Gastroesophageal sphincter (tissue), 4 donors: ENCODE measurements at regions not wholly inside any gene's neighbourhood (a gene's known extent, or its start where the extent isn't known, plus 50 kb on each side); places are given as distances from the start of the nearest gene placed in this dataset.
"Not testable (repeated sequence)": the region's sequence is repeated elsewhere in the genome, so short reads cannot be mapped to it uniquely, and the experiment has no call there.

Source experiments
- ATAC-seq: fragments of 150-250 bp; one replicate; pipeline ENCODE4 v1.9.1; 2016; ENCODE audit warnings: mild to moderate bottlenecking, moderate library complexity
- H3K27ac ChIP-seq, 4 donors: fragments of 200-600 bp; sonication (generic) in 3 of 4; 1 replicate in 3 of 4; 2 replicates in 1 of 4; pipeline ENCODE4 v1.5.1; 2016 to 2019
- H3K27me3 ChIP-seq: fragments of 200-600 bp; sonication (generic); one replicate; pipeline ENCODE4 v1.5.1; 2019
- H3K36me3 ChIP-seq, 2 donors: fragments of 200-600 bp; sonication (generic); one replicate each; pipeline ENCODE4 v1.5.1; 2019; ENCODE audit warnings: control low read depth in 1 of 2
- H3K4me1 ChIP-seq, 3 donors: fragments of 200-600 bp; sonication (generic); 1 replicate in 2 of 3; 2 replicates in 1 of 3; pipeline ENCODE4 v1.5.1; 2016 to 2019; ENCODE audit warnings: control low read depth in 2 of 3
- H3K4me3 ChIP-seq, 2 donors: fragments of 200-600 bp; sonication (generic); one replicate each; pipeline ENCODE4 v1.5.1; 2019; ENCODE audit warnings: mild to moderate bottlenecking in 1 of 2, moderate library complexity in 1 of 2
- H3K9me3 ChIP-seq, 3 donors: fragments of 200-600 bp; sonication (generic); one replicate each; pipeline ENCODE4 v1.5.1; 2017 to 2019; ENCODE audit warnings: control low read depth in 2 of 3
- EP300 ChIP-seq: sonication (generic); formaldehyde crosslinking; IDR thresholded peaks from one replicate; pipeline ENCODE4 v1.6.1; 2017; ENCODE audit warnings: antibody characterized with exemption, mild to moderate bottlenecking
- POLR2A ChIP-seq, 2 donors: fragments of 450-650 bp; IDR thresholded peaks; one replicate each; pipeline ENCODE4 v1.6.1; 2017; ENCODE audit warnings: antibody characterized with exemption in 2 of 2, mild to moderate bottlenecking in 2 of 2, moderate library complexity in 1 of 2
- POLR2AphosphoS5 ChIP-seq: sonication (generic); formaldehyde crosslinking; IDR thresholded peaks from one replicate; pipeline ENCODE4 v1.6.1; 2017; ENCODE audit warnings: antibody characterized with exemption
- WGBS, 2 donors: methylation state at CpG; one replicate each; pipeline ENCODE4 v1.1.5; 2018; ENCODE audit warnings: low coverage in 1 of 2; 5-methylcytosine and 5-hydroxymethylcytosine counted together
- TF ChIP-seq, protein P1 (sequence below), 4 experiments: fragments of 200-600 bp in 2 of 4; fragments of 450-650 bp in 2 of 4; sonication (generic) in 1 of 4; IDR thresholded peaks; one replicate each; pipeline ENCODE4 v1.5.1; 2017 to 2019; ENCODE audit warnings: antibody characterized with exemption in 4 of 4, mild to moderate bottlenecking in 2 of 4, moderate library complexity in 2 of 4

DNA sequence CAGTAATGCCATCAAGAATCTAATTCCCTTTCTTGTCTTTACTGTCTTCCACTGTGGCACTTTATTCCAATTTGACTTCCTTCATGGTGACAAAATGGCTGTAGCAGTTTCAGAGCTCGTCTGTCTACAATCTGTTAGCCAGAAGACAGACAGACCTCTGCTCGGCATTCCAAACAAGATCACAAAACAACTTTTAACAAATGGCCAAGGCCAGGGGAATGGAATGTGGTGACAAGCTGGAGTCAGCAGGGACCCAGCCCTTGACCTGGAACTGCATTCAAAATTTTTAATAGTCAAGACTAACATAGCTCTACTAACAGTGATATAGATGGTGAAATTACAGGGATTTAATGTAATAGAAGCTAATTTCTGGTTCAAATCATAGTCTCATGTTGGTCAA is 637.2 kb downstream of the ETS1 start:
- no peak overlapping the region for H3K27ac ChIP-seq
- ATAC-seq = no peak
- 40 to 80% methylated on average over 1 to 2 of the region's 2 CpGs for WGBS, 2 donors
- H3K9me3 ChIP-seq = no peaks in the 10 kb centered on the region
- no peak overlapping the region for H3K4me3 ChIP-seq
- H3K4me1 ChIP-seq = no peaks in the 10 kb centered on the region
- no peak for TF ChIP-seq POLR2A (IDR thresholded peaks at IDR 0.05)
- no peak for TF ChIP-seq POLR2AphosphoS5
- TF ChIP-seq, protein P1, sequence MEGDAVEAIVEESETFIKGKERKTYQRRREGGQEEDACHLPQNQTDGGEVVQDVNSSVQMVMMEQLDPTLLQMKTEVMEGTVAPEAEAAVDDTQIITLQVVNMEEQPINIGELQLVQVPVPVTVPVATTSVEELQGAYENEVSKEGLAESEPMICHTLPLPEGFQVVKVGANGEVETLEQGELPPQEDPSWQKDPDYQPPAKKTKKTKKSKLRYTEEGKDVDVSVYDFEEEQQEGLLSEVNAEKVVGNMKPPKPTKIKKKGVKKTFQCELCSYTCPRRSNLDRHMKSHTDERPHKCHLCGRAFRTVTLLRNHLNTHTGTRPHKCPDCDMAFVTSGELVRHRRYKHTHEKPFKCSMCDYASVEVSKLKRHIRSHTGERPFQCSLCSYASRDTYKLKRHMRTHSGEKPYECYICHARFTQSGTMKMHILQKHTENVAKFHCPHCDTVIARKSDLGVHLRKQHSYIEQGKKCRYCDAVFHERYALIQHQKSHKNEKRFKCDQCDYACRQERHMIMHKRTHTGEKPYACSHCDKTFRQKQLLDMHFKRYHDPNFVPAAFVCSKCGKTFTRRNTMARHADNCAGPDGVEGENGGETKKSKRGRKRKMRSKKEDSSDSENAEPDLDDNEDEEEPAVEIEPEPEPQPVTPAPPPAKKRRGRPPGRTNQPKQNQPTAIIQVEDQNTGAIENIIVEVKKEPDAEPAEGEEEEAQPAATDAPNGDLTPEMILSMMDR (IDR thresholded peaks at IDR 0.05) = no peak
- TF ChIP-seq EP300 = no peak
- H3K36me3 ChIP-seq = no peaks in the 10 kb centered on the region
- H3K27me3 ChIP-seq = no peaks in the 10 kb centered on the region

GRCh38 chr11:127943763-127944162 is 643.6 kb downstream of the ETS1 start:
- 43 to 48% methylated on average over 4 of the region's 4 CpGs for WGBS, 2 donors
- Histone ChIP-seq H3K27me3 (no peaks in the 10 kb centered on the region), H3K36me3 (no peaks in the 10 kb centered on the region), H3K4me1 (no peaks in the 10 kb centered on the region), H3K9me3 (no peaks in the 10 kb centered on the region), H3K27ac (no peak overlapping the region), H3K4me3 (no peak overlapping the region)
- TF ChIP-seq POLR2A (IDR thresholded peaks at IDR 0.05) (no peak), EP300 (no peak), POLR2AphosphoS5 (no peak)
- TF ChIP-seq, protein P1 (IDR thresholded peaks at IDR 0.05) = no peak
- no peak for ATAC-seq

GRCh38 chr11:127943152-127943551 is 644.2 kb downstream of the ETS1 start:
- 89 to 92% methylated on average over 5 of the region's 5 CpGs for WGBS, 2 donors
- no peaks in the 10 kb centered on the region for H3K36me3 ChIP-seq
- TF ChIP-seq POLR2AphosphoS5 (no peak), EP300 (no peak), POLR2A (IDR thresholded peaks at IDR 0.05) (no peak)
- TF ChIP-seq, protein P1 (IDR thresholded peaks at IDR 0.05) = no peak

GRCh38 chr11:127941554-127941953 is 645.8 kb downstream of the ETS1 start:
- WGBS, 2 donors = 78% methylated on average over 6 of the region's 17 CpGs; no CpG with 5 or more reads in 1 of the 2 donors
- ATAC-seq = not testable (repeated sequence)

More at GRCh38 chr11:127943152-127943551, 644.2 kb downstream of the ETS1 start:
- Histone ChIP-seq H3K4me3 (no peak overlapping the region), H3K27ac (no peak overlapping the region), H3K9me3 (no peaks in the 10 kb centered on the region), H3K4me1 (no peaks in the 10 kb centered on the region), H3K27me3 (no peaks in the 10 kb centered on the region)
- ATAC-seq = no peak

GRCh38 chr11:127939000-127939399 is 648.4 kb downstream of the ETS1 start:
- H3K4me3 ChIP-seq = no peak overlapping the region
- no peak overlapping the region for H3K27ac ChIP-seq
- H3K9me3 ChIP-seq = no peaks in the 10 kb centered on the region
- TF ChIP-seq POLR2A (IDR thresholded peaks at IDR 0.05) = no peak
- TF ChIP-seq, protein P1 (IDR thresholded peaks at IDR 0.05) = no peak
- no peak for TF ChIP-seq EP300
- no peak for TF ChIP-seq POLR2AphosphoS5
- 75 to 83% methylated on average over 2 to 3 of the region's 3 CpGs for WGBS, 2 donors
- H3K27me3 ChIP-seq = no peaks in the 10 kb centered on the region
- H3K36me3 ChIP-seq = no peaks in the 10 kb centered on the region
- no peaks in the 10 kb centered on the region for H3K4me1 ChIP-seq
- no peak for ATAC-seq

More at GRCh38 chr11:127941554-127941953, 645.8 kb downstream of the ETS1 start:
- H3K27ac ChIP-seq, H3K9me3 ChIP-seq, H3K4me3 ChIP-seq, H3K4me1 ChIP-seq, H3K36me3 ChIP-seq, H3K27me3 ChIP-seq: not testable (repeated sequence)
